ENCODE measurements at regions not wholly inside any gene's neighbourhood (a gene's known extent, or its start where the extent isn't known, plus 50 kb on each side); places are given as distances from the start of the nearest gene placed in this dataset.
"Not testable (repeated sequence)": the region's sequence is repeated elsewhere in the genome, so short reads cannot be mapped to it uniquely, and the experiment has no call there.

DNA sequence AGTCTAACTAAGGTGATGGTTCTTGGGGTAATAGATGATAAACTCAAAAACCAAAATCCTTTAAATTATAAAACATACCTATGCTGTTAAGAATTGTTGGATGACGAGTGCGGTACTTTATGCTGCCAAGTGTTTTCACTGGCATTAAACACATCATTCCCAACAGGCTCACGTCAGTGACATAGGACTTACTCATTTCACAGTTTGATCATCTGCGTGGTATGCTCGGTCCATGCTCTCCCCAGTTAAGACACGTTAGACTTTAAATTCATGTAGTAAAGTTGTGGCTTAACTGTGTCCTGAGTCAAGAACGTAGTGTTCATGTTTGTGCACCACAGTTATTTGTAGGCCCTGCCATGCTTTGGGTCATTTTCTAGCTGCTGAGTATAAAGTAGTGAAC is 125.6 kb upstream of the MYT1L start:
- Mint-ChIP-seq H3K4me1 (ENCODE audit: low read depth, unreplicated experiment) (no peaks in the 10 kb centered on the region), H3K9me3 (ENCODE audit: unreplicated experiment) (no peaks in the 10 kb centered on the region), H3K36me3 (ENCODE audit: unreplicated experiment) (no peaks in the 10 kb centered on the region), H3K27me3 (ENCODE audit: unreplicated experiment) (no peaks in the 10 kb centered on the region), H3K4me3 (ENCODE audit: unreplicated experiment) (no peak overlapping the region), H3K27ac (ENCODE audit: unreplicated experiment) (no peak overlapping the region)
- TF ChIP-seq, protein P1, sequence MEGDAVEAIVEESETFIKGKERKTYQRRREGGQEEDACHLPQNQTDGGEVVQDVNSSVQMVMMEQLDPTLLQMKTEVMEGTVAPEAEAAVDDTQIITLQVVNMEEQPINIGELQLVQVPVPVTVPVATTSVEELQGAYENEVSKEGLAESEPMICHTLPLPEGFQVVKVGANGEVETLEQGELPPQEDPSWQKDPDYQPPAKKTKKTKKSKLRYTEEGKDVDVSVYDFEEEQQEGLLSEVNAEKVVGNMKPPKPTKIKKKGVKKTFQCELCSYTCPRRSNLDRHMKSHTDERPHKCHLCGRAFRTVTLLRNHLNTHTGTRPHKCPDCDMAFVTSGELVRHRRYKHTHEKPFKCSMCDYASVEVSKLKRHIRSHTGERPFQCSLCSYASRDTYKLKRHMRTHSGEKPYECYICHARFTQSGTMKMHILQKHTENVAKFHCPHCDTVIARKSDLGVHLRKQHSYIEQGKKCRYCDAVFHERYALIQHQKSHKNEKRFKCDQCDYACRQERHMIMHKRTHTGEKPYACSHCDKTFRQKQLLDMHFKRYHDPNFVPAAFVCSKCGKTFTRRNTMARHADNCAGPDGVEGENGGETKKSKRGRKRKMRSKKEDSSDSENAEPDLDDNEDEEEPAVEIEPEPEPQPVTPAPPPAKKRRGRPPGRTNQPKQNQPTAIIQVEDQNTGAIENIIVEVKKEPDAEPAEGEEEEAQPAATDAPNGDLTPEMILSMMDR (IDR thresholded peaks at IDR 0.05; ENCODE audit: partially characterized antibody, unreplicated experiment): no peak
- no peak for DNase-seq

DNA sequence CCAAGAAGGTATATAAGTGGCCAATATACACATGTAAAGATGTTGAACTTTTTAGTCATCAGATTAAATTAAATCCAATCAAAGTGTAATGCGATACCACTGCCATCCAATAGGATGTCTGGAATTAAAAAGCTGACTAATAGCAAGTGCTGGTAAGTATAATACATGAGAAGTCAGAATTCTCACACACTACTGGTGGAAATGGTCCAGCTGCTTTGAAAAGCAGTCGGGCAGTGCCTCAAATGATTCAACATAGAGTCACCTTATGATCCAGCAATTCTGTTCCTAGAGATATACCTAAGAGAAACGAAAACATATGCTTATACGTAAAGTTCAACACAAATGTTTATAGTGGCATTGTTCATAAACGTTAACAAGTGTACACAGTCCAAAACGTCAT is 124.1 kb upstream of the MYT1L start:
- Mint-ChIP-seq H3K36me3 (ENCODE audit: unreplicated experiment) (no peaks in the 10 kb centered on the region), H3K4me1 (ENCODE audit: low read depth, unreplicated experiment) (no peaks in the 10 kb centered on the region), H3K4me3 (ENCODE audit: unreplicated experiment) (no peak overlapping the region), H3K27ac (ENCODE audit: unreplicated experiment) (no peak overlapping the region), H3K9me3 (ENCODE audit: unreplicated experiment) (no peaks in the 10 kb centered on the region), H3K27me3 (ENCODE audit: unreplicated experiment) (no peaks in the 10 kb centered on the region)
- no peak for DNase-seq
- TF ChIP-seq, protein P1 (IDR thresholded peaks at IDR 0.05; ENCODE audit: partially characterized antibody, unreplicated experiment): no peak

DNA sequence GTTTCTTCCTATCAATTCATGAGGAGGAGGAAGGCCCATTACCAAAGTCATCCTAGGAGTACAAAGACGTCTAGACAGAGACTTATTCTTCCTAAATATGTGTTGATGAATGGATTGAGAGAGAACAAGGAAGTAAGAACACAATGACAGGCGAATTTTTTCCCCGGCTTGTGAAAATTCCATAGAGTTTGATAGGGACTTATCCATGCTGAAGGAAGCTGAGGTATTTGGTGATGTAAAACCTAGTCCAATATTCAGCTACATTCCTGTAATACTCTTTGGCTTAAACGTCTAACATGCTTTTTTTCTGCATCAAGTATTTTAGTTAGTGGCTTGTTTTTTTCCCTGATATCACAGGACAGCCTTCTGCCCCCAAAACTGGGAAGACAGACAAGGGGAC is 121.9 kb upstream of the MYT1L start:
- H3K4me1 Mint-ChIP-seq (ENCODE audit: low read depth, unreplicated experiment): no peaks in the 10 kb centered on the region
- TF ChIP-seq, protein P1 (IDR thresholded peaks at IDR 0.05; ENCODE audit: partially characterized antibody, unreplicated experiment): no peak
- no peaks in the 10 kb centered on the region for H3K9me3 Mint-ChIP-seq (ENCODE audit: unreplicated experiment)
- H3K36me3 Mint-ChIP-seq (ENCODE audit: unreplicated experiment): no peaks in the 10 kb centered on the region
- no peaks in the 10 kb centered on the region for H3K27me3 Mint-ChIP-seq (ENCODE audit: unreplicated experiment)
- no peak overlapping the region for H3K4me3 Mint-ChIP-seq (ENCODE audit: unreplicated experiment)
- no peak for DNase-seq
- no peak overlapping the region for H3K27ac Mint-ChIP-seq (ENCODE audit: unreplicated experiment)

DNA sequence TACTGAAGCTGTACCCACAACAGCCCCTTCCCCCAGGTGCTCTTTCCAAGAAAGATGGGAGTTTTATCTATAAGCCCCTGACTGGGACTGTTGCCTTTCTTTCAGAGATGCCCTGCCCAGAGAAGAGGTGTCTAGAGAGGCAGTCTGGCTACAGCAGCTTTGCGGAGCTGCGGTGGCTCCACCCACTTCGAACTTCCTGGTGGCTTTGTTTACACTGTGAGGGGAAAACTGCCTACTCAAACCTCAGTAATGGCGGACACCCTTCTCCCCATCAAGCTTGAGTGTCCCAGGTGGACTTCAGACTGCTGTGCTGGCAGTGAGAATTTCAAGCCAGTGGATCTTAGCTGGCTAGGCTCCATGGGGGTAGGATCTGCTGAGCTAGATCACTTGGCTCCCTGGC is 120.2 kb upstream of the MYT1L start:
- H3K9me3 Mint-ChIP-seq (ENCODE audit: unreplicated experiment); H3K27ac Mint-ChIP-seq (ENCODE audit: unreplicated experiment); H3K27me3 Mint-ChIP-seq (ENCODE audit: unreplicated experiment); H3K4me3 Mint-ChIP-seq (ENCODE audit: unreplicated experiment); H3K36me3 Mint-ChIP-seq (ENCODE audit: unreplicated experiment); H3K4me1 Mint-ChIP-seq (ENCODE audit: low read depth, unreplicated experiment); DNase-seq: not testable (repeated sequence)

DNA sequence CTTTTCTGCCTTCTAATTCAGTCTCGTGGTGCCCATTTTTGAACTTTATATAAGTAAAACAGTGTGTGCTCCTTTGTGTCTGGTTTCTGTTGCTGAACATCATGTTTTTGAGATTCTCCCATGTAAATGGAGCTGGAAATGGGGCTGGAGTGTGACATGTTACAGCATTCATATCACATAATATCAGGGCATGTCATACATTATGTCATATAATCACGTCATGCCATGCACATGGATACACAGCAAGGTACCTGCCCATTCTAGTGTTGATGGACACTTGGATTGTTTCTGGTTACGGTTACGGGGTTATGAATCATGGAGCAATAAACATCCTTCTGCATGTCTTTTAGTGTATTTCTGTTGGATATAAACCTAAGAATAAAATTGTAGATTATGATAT is 117.1 kb upstream of the MYT1L start:
- no peak for DNase-seq
- no peaks in the 10 kb centered on the region for H3K4me1 Mint-ChIP-seq (ENCODE audit: low read depth, unreplicated experiment)
- H3K4me3 Mint-ChIP-seq (ENCODE audit: unreplicated experiment): no peak overlapping the region
- no peaks in the 10 kb centered on the region for H3K9me3 Mint-ChIP-seq (ENCODE audit: unreplicated experiment)
- TF ChIP-seq, protein P1 (IDR thresholded peaks at IDR 0.05; ENCODE audit: partially characterized antibody, unreplicated experiment): no peak
- no peaks in the 10 kb centered on the region for H3K36me3 Mint-ChIP-seq (ENCODE audit: unreplicated experiment)
- peaks cover 2% of the 10 kb centered on the region for H3K27me3 Mint-ChIP-seq (ENCODE audit: unreplicated experiment)
- H3K27ac Mint-ChIP-seq (ENCODE audit: unreplicated experiment): no peak overlapping the region

DNA sequence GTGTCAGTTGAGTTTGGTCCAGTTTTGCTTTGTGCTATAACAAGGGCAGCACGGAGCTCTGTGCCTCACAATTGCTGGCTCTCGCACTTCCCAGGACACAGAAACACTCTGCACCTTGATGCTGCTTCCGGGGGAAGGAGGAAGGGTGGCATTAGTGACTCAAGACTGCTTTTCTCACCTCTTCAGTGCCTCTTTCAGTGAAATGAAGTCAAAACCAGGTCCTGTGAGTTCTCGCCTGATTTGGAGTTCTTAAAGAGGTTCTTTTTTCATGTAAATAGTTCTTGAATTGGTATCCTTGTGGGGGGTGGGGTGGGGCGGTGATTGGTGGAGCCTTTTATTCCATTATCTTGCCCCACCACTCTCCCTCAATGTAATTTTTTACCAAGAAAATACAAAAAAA is 91.5 kb upstream of the MYT1L start:
- no peak overlapping the region for H3K27ac Mint-ChIP-seq (ENCODE audit: unreplicated experiment)
- DNase-seq: no peak

More for the DNA sequence above, 91.5 kb upstream of the MYT1L start:
- TF ChIP-seq, protein P1 (IDR thresholded peaks at IDR 0.05; ENCODE audit: partially characterized antibody, unreplicated experiment): no peak
- H3K9me3 Mint-ChIP-seq (ENCODE audit: unreplicated experiment): peaks cover 3% of the 10 kb centered on the region
- no peak overlapping the region for H3K4me3 Mint-ChIP-seq (ENCODE audit: unreplicated experiment)
- H3K27me3 Mint-ChIP-seq (ENCODE audit: unreplicated experiment): no peaks in the 10 kb centered on the region
- no peaks in the 10 kb centered on the region for H3K36me3 Mint-ChIP-seq (ENCODE audit: unreplicated experiment)
- no peaks in the 10 kb centered on the region for H3K4me1 Mint-ChIP-seq (ENCODE audit: low read depth, unreplicated experiment)

All from glutamatergic neuron (in vitro differentiated cells).